Activated CD4-positive, alpha-beta memory T cell treated with anti-CD3 and anti-CD28 coated beads for 36 hours (primary cell): ENCODE measurements at regions not wholly inside any gene's neighbourhood (a gene's known extent, or its start where the extent isn't known, plus 50 kb on each side); places are given as distances from the start of the nearest gene placed in this dataset.

Experiments used
- CTCF ChIA-PET: fragments of 350-600 bp; sonication (Branson Sonifier 250); formaldehyde crosslinking; loops from one replicate; lab custom pipeline; 2021; ENCODE audit warnings: antibody characterized with exemption, inconsistent platforms; lab: Charles Lee
- POLR2A ChIA-PET: fragments of 350-600 bp; sonication (Branson Sonifier 250); formaldehyde crosslinking; loops from one replicate; lab custom pipeline; 2021; ENCODE audit warnings: antibody characterized with exemption; lab: Charles Lee
- DNase-seq: peaks from one replicate; pipeline ENCODE4 v3.0.0-alpha.2; 2020
- H3K27ac Mint-ChIP-seq: one replicate; pipeline ENCODE4 v1.8.0; 2021; ENCODE audit warnings: mixed read lengths
- H3K27me3 Mint-ChIP-seq: one replicate; pipeline ENCODE4 v1.8.0; 2021; ENCODE audit warnings: mixed read lengths
- H3K36me3 Mint-ChIP-seq: one replicate; pipeline ENCODE4 v1.8.0; 2021; ENCODE audit warnings: mixed read lengths
- H3K4me1 Mint-ChIP-seq: one replicate; pipeline ENCODE4 v1.8.0; 2021; ENCODE audit warnings: low read depth, mixed read lengths
- H3K4me3 Mint-ChIP-seq: one replicate; pipeline ENCODE4 v1.8.0; 2021; ENCODE audit warnings: mild to moderate bottlenecking, mixed read lengths
- H3K9me3 Mint-ChIP-seq: one replicate; pipeline ENCODE4 v1.8.0; 2021; ENCODE audit warnings: mixed read lengths
- intact Hi-C: fragments of 100-400 bp; cut with micrococcal nuclease; formaldehyde crosslinking; loops from one replicate; pipeline ENCODE4 v1.15.1; 2023

GRCh38 chr14:49972131-49972671 lies 79.3 kb downstream of the ARF6 start:
- DNase-seq, result no peak
- Mint-ChIP-seq H3K4me1 (peaks cover 67% of the 10 kb centered on the region), H3K27ac (peak overlapping the region; percentile 95), H3K9me3 (no peaks in the 10 kb centered on the region), H3K4me3 (peak overlapping the region; percentile 62), H3K27me3 (no peaks in the 10 kb centered on the region), H3K36me3 (no peaks in the 10 kb centered on the region)
- ChIA-PET POLR2A (interaction anchor here (0.8 to 4.9 kb wide), 25 partner anchors 9 to 550 kb away, joined by 3 to 162 read pairs (median 9); partner anchors contain the start of genes ARF6, MGAT2 and RPL36AL), CTCF (interaction anchor here (0.7 to 4.2 kb wide), 15 partner anchors 19 to 132 kb away, joined by 3 to 39 read pairs (median 5); partner anchors contain the start of gene NEMF)
- intact Hi-C loops, result loop anchor here (5.0 kb wide), 1 partner anchor 550 kb away; no protein-coding TSS in a partner anchor

- ChIA-PET POLR2A (interaction anchor here (0.8 to 4.9 kb wide), 16 partner anchors 11 to 110 kb away, joined by 3 to 162 read pairs (median 18); partner anchors contain the start of gene ARF6), CTCF (interaction anchor here (0.7 to 4.2 kb wide), 12 partner anchors 19 to 120 kb away, joined by 3 to 39 read pairs (median 5); partner anchors contain the start of gene NEMF)
- peak overlapping the region; percentile 95 for H3K27ac Mint-ChIP-seq
- H3K9me3 Mint-ChIP-seq, result no peaks in the 10 kb centered on the region
- peak; percentile 70 for DNase-seq
- no peaks in the 10 kb centered on the region for H3K27me3 Mint-ChIP-seq
- intact Hi-C loops, result loop anchor here (5.0 kb wide), 1 partner anchor 549 kb away; no protein-coding TSS in a partner anchor
- no peaks in the 10 kb centered on the region for H3K36me3 Mint-ChIP-seq
- H3K4me1 Mint-ChIP-seq, result peaks cover 73% of the 10 kb centered on the region
- peak overlapping the region; percentile 62 for H3K4me3 Mint-ChIP-seq
Measured at GRCh38 chr14:49972823-49973222, 79.9 kb downstream of the ARF6 start.

- Mint-ChIP-seq H3K9me3 (no peaks in the 10 kb centered on the region), H3K27ac (peak overlapping the region; percentile 61), H3K4me3 (no peak overlapping the region), H3K4me1 (peaks cover 88% of the 10 kb centered on the region), H3K36me3 (no peaks in the 10 kb centered on the region), H3K27me3 (no peaks in the 10 kb centered on the region)
- CTCF ChIA-PET, result interaction anchor here (1.1 kb wide), 1 partner anchor 95 kb away, joined by 3 read pairs; no protein-coding TSS in a partner anchor
- intact Hi-C loops, result no loop called here
- no peak for DNase-seq
- POLR2A ChIA-PET, result interaction anchor here (1.5 to 4.1 kb wide), 2 partner anchors 25 to 79 kb away, joined by 5 to 39 read pairs; no protein-coding TSS in a partner anchor
Measured at GRCh38 chr14:49975276-49975675, 82.4 kb downstream of the ARF6 start.

- POLR2A ChIA-PET, result interaction anchor here (1.1 to 4.1 kb wide), 4 partner anchors 25 to 113 kb away, joined by 3 to 39 read pairs (median 8); no protein-coding TSS in a partner anchor
- Mint-ChIP-seq H3K27ac (peak overlapping the region; percentile 91), H3K4me1 (peaks cover 88% of the 10 kb centered on the region), H3K9me3 (no peaks in the 10 kb centered on the region), H3K4me3 (no peak overlapping the region), H3K36me3 (peaks cover 2% of the 10 kb centered on the region), H3K27me3 (no peaks in the 10 kb centered on the region)
- intact Hi-C loops, result no loop called here
- no peak for DNase-seq
- CTCF ChIA-PET, result interaction anchor here (1.3 kb wide), 1 partner anchor 114 kb away, joined by 3 read pairs; no protein-coding TSS in a partner anchor
Measured at GRCh38 chr14:49975799-49976198, 82.9 kb downstream of the ARF6 start.

DNA sequence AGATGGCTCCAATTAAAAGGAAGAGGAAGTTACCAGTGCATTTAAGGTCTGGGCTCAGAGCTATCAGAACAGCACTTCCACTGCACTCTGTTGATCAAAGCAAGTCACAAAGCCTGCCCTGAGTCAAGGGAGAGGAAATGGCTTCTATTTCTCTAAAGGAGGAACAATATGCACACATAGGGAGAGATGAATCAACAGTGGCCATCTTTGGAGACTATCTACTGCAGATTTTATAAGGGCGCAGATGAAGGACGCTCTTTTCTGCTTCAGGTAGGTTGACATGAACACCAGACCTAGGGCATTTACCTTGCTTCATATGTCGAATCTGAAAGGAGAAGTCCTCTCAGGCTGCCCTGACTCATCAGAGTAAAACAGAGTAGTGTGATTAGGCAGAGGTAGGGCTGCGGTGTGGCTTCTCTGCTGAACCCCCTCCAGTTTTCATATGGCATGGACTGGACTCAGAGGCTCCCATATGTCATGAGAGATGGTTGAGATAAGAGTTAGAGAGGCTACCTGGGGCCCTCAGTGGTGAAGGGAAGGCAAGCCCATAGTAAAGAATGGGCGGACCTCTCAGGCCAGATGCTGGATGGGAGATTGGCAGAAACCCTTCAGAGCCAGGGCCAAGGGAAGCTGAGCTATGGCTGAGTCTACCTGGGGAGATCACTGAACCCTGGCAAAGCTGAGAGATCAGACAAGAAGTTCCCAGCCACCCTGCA lies 84.4 kb downstream of the ARF6 start:
- intact Hi-C loops, result loop anchor here (1.0 kb wide), 1 partner anchor 22 kb away; no protein-coding TSS in a partner anchor
- Mint-ChIP-seq H3K4me1 (peaks cover 87% of the 10 kb centered on the region), H3K27ac (peak overlapping the region; percentile 91), H3K4me3 (peak overlapping the region; percentile 66), H3K9me3 (no peaks in the 10 kb centered on the region), H3K36me3 (peaks cover 2% of the 10 kb centered on the region), H3K27me3 (no peaks in the 10 kb centered on the region)
- peak; percentile 65 for DNase-seq
- ChIA-PET POLR2A (interaction anchor here (1.0 to 4.1 kb wide), 6 partner anchors 10 to 78 kb away, joined by 3 to 39 read pairs (median 6); no protein-coding TSS in a partner anchor), CTCF (interaction anchor here (0.7 to 1.6 kb wide), 5 partner anchors 17 to 125 kb away, joined by 3 to 5 read pairs (median 3); partner anchors contain the start of gene NEMF)

- Mint-ChIP-seq H3K36me3 (peaks cover 4% of the 10 kb centered on the region), H3K9me3 (no peaks in the 10 kb centered on the region), H3K27ac (peak overlapping the region; percentile 47), H3K4me3 (peak overlapping the region; percentile 56), H3K27me3 (no peaks in the 10 kb centered on the region), H3K4me1 (peaks cover 86% of the 10 kb centered on the region)
- POLR2A ChIA-PET, result interaction anchor here (1.0 to 1.8 kb wide), 3 partner anchors 9 to 59 kb away, joined by 3 to 9 read pairs (median 4); no protein-coding TSS in a partner anchor
- CTCF ChIA-PET, result interaction anchor here (0.8 to 1.2 kb wide), 5 partner anchors 19 to 114 kb away, joined by 3 to 5 read pairs (median 3); no protein-coding TSS in a partner anchor
- DNase-seq, result no peak
- intact Hi-C loops, result no loop called here
Measured at GRCh38 chr14:49980027-49980426, 87.1 kb downstream of the ARF6 start.

GRCh38 chr14:49982082-49982481 lies 89.2 kb downstream of the ARF6 start:
- Mint-ChIP-seq H3K27ac (peak overlapping the region; percentile 82), H3K9me3 (no peaks in the 10 kb centered on the region), H3K4me3 (peak overlapping the region; percentile 54), H3K27me3 (no peaks in the 10 kb centered on the region), H3K36me3 (peaks cover 4% of the 10 kb centered on the region), H3K4me1 (peaks cover 82% of the 10 kb centered on the region)
- DNase-seq, result no peak
- POLR2A ChIA-PET, result interaction anchor here (0.6 to 6.4 kb wide), 8 partner anchors 10 to 100 kb away, joined by 3 to 77 read pairs (median 3); no protein-coding TSS in a partner anchor
- intact Hi-C loops, result loop anchor here (1.0 kb wide), 1 partner anchor 114 kb away; no protein-coding TSS in a partner anchor
- CTCF ChIA-PET, result no interaction called here

GRCh38 chr14:49982501-49982951 lies 89.6 kb downstream of the ARF6 start:
- ChIA-PET CTCF (no interaction called here), POLR2A (interaction anchor here (1.1 to 6.4 kb wide), 6 partner anchors 11 to 100 kb away, joined by 3 to 77 read pairs (median 4); no protein-coding TSS in a partner anchor)
- Mint-ChIP-seq H3K36me3 (peaks cover 4% of the 10 kb centered on the region), H3K9me3 (no peaks in the 10 kb centered on the region), H3K4me1 (peaks cover 81% of the 10 kb centered on the region), H3K27ac (peak overlapping the region; percentile 82), H3K27me3 (no peaks in the 10 kb centered on the region), H3K4me3 (peak overlapping the region; percentile 54)
- intact Hi-C loops, result loop anchor here (1.0 kb wide), 1 partner anchor 114 kb away; no protein-coding TSS in a partner anchor
- DNase-seq, result peak; percentile 44

DNA sequence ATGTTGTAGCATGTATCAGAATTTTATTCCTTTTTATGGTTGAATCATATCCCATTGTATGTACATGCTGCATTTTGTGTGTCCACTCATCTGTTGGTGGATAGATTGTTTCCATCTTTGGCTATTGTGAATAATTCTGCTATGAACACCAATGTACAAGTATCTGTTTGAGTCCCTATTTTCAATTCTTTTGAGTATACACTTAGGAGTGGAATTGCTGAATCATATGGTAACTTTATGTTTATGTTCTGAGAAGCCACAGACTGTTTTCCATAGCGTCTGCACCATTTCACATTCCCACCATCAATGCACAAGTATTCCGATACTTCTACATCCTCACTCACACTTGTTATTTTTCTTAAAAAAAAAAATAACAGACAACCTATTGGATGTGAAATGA lies 91.5 kb downstream of the ARF6 start:
- H3K27ac Mint-ChIP-seq, result peak overlapping the region; percentile 83
- peak; percentile 52 for DNase-seq
- ChIA-PET POLR2A (interaction anchor here (0.6 to 6.4 kb wide), 12 partner anchors 9 to 121 kb away, joined by 3 to 77 read pairs (median 4); no protein-coding TSS in a partner anchor), CTCF (interaction anchor here (0.6 to 1.5 kb wide), 3 partner anchors 22 to 119 kb away, joined by 3 to 4 read pairs (median 4); no protein-coding TSS in a partner anchor)
- peaks cover 4% of the 10 kb centered on the region for H3K36me3 Mint-ChIP-seq
- H3K9me3 Mint-ChIP-seq, result no peaks in the 10 kb centered on the region
- H3K4me3 Mint-ChIP-seq, result peak overlapping the region; percentile 7
- H3K4me1 Mint-ChIP-seq, result peaks cover 69% of the 10 kb centered on the region
- H3K27me3 Mint-ChIP-seq, result no peaks in the 10 kb centered on the region
- intact Hi-C loops, result loop anchor here (1.0 kb wide), 9 partner anchors 9 to 99 kb away; no protein-coding TSS in a partner anchor

- Mint-ChIP-seq H3K4me1 (peaks cover 58% of the 10 kb centered on the region), H3K9me3 (no peaks in the 10 kb centered on the region), H3K4me3 (peak overlapping the region; percentile 55), H3K27ac (peak overlapping the region; percentile 85), H3K27me3 (no peaks in the 10 kb centered on the region), H3K36me3 (peaks cover 2% of the 10 kb centered on the region)
- intact Hi-C loops, result no loop called here
- ChIA-PET POLR2A (interaction anchor here (0.8 to 6.4 kb wide), 9 partner anchors 15 to 123 kb away, joined by 3 to 77 read pairs (median 5); partner anchors contain the start of gene ARF6), CTCF (interaction anchor here (0.8 to 1.6 kb wide), 6 partner anchors 17 to 124 kb away, joined by 3 to 4 read pairs (median 3); no protein-coding TSS in a partner anchor)
- DNase-seq, result no peak
Measured at GRCh38 chr14:49986343-49987014, 93.6 kb downstream of the ARF6 start.
